ENCODE measurements at regions not wholly inside any gene's neighbourhood (a gene's known extent, or its start where the extent isn't known, plus 50 kb on each side); places are given as distances from the start of the nearest gene placed in this dataset.

GRCh38 chr11:120028181-120028896 is 109.6 kb downstream of the TRIM29 start:
- DNase-seq, result no peak
- H3K36me3 ChIP-seq (ENCODE audit: control insufficient read depth in 4 of 4, insufficient read depth in 4 of 4, low read length in 4 of 4), result no peaks in the 10 kb centered on the region
- H3K27me3 ChIP-seq (ENCODE audit: control insufficient read depth in 3 of 3, insufficient read depth in 3 of 3, low read length in 2 of 3), result peaks cover 0 to 5% (median 3%) of the 10 kb centered on the region in 3 donors
- no peak overlapping the region for H3K4me3 ChIP-seq
- no peak overlapping the region for H3K9ac ChIP-seq (ENCODE audit: insufficient read depth in 1 of 2, low read length in 2 of 2)
- no peak overlapping the region for H3K27ac ChIP-seq (ENCODE audit: low read depth in 1 of 2, low read length in 1 of 2)
- peaks cover 0 to 3% (median 0%) of the 10 kb centered on the region in 4 donors for H3K9me3 ChIP-seq (ENCODE audit: control insufficient read depth in 4 of 4, insufficient read depth in 3 of 4, low read length in 3 of 4)
- H3K4me1 ChIP-seq (ENCODE audit: control insufficient read depth in 5 of 5, insufficient read depth in 5 of 5, low read length in 5 of 5), result peaks cover 0 to 13% (median 0%) of the 10 kb centered on the region in 5 donors
- no peak for TF ChIP-seq CTCF (IDR thresholded peaks at IDR 0.05; ENCODE audit: control extremely low read depth, extremely low read depth)
- no peak for ATAC-seq (ENCODE audit: insufficient read depth, low FRiP score)
- WGBS, 2 donors, result 72 to 74% methylated on average over 10 of the region's 10 CpGs

GRCh38 chr11:120027546-120028180 is 110.2 kb downstream of the TRIM29 start:
- Histone ChIP-seq H3K9me3 (ENCODE audit: control insufficient read depth in 4 of 4, insufficient read depth in 3 of 4, low read length in 3 of 4) (peaks cover 0 to 3% (median 0%) of the 10 kb centered on the region in 4 donors), H3K27ac (ENCODE audit: low read depth in 1 of 2, low read length in 1 of 2) (no peak overlapping the region), H3K9ac (ENCODE audit: insufficient read depth in 1 of 2, low read length in 2 of 2) (no peak overlapping the region), H3K4me3 (no peak overlapping the region), H3K36me3 (ENCODE audit: control insufficient read depth in 4 of 4, insufficient read depth in 4 of 4, low read length in 4 of 4) (no peaks in the 10 kb centered on the region), H3K27me3 (ENCODE audit: control insufficient read depth in 3 of 3, insufficient read depth in 3 of 3, low read length in 2 of 3) (peaks cover 0 to 7% (median 3%) of the 10 kb centered on the region in 3 donors), H3K4me1 (ENCODE audit: control insufficient read depth in 5 of 5, insufficient read depth in 5 of 5, low read length in 5 of 5) (peaks cover 0 to 11% (median 0%) of the 10 kb centered on the region in 5 donors)
- no peak for TF ChIP-seq CTCF (IDR thresholded peaks at IDR 0.05; ENCODE audit: control extremely low read depth, extremely low read depth)
- DNase-seq (no peak), ATAC-seq (ENCODE audit: insufficient read depth, low FRiP score) (no peak)
- 51 to 64% methylated on average over 11 of the region's 11 CpGs for WGBS, 2 donors

GRCh38 chr11:120025606-120026335 is 112.1 kb downstream of the TRIM29 start:
- no peak for TF ChIP-seq CTCF (IDR thresholded peaks at IDR 0.05; ENCODE audit: control extremely low read depth, extremely low read depth)
- H3K4me3 ChIP-seq, result no peak overlapping the region
- ATAC-seq (ENCODE audit: insufficient read depth, low FRiP score), result no peak
- no peak overlapping the region for H3K9ac ChIP-seq (ENCODE audit: insufficient read depth in 1 of 2, low read length in 2 of 2)
- WGBS, 2 donors, result 87 to 90% methylated on average over 43 to 56 of the region's 56 CpGs
- H3K27ac ChIP-seq (ENCODE audit: low read depth in 1 of 2, low read length in 1 of 2), result no peak overlapping the region
- peaks cover 0 to 7% (median 2%) of the 10 kb centered on the region in 3 donors for H3K27me3 ChIP-seq (ENCODE audit: control insufficient read depth in 3 of 3, insufficient read depth in 3 of 3, low read length in 2 of 3)
- H3K4me1 ChIP-seq (ENCODE audit: control insufficient read depth in 5 of 5, insufficient read depth in 5 of 5, low read length in 5 of 5), result no peaks in the 10 kb centered on the region
- DNase-seq, result no peak
- no peaks in the 10 kb centered on the region for H3K36me3 ChIP-seq (ENCODE audit: control insufficient read depth in 4 of 4, insufficient read depth in 4 of 4, low read length in 4 of 4)
- peaks cover 0 to 3% (median 0%) of the 10 kb centered on the region in 4 donors for H3K9me3 ChIP-seq (ENCODE audit: control insufficient read depth in 4 of 4, insufficient read depth in 3 of 4, low read length in 3 of 4)

All from lung (tissue), 11 donors.